Psoas muscle (tissue), 7 donors: ENCODE measurements at regions not wholly inside any gene's neighbourhood (a gene's known extent, or its start where the extent isn't known, plus 50 kb on each side); places are given as distances from the start of the nearest gene placed in this dataset.
"Not testable (repeated sequence)": the region's sequence is repeated elsewhere in the genome, so short reads cannot be mapped to it uniquely, and the experiment has no call there.

Experiments
- ATAC-seq, 4 donors: fragments of 200-7000 bp; cut with Tn5 transposase; one replicate each; pipeline ENCODE4 v1.9.1; 2020; ENCODE audit warnings: moderate library complexity in 3 of 4, mild to moderate bottlenecking in 2 of 4
- DNase-seq, 2 donors: peaks; one replicate each; pipeline ENCODE4 v3.0.0-alpha.2; 2020
- H3K27ac ChIP-seq: fragments of 200-600 bp; one replicate; pipeline ENCODE4 v1.8.0; 2022
- H3K27me3 ChIP-seq, 3 donors: fragments of 200-600 bp in 1 of 3; one replicate each; pipeline versions ENCODE4 v1.6.1 to v1.8.0; 2013 to 2022; ENCODE audit warnings: low read length in 2 of 3, mild to moderate bottlenecking in 2 of 3, moderate library complexity in 1 of 3; ENCODE audit not compliant: insufficient read depth in 3 of 3
- H3K36me3 ChIP-seq, 2 donors: fragments of 200-600 bp in 1 of 2; one replicate each; pipeline versions ENCODE4 v1.6.1 to v1.8.0; 2013 to 2022; ENCODE audit warnings: low read depth in 1 of 2, mild to moderate bottlenecking in 1 of 2, moderate library complexity in 1 of 2; ENCODE audit not compliant: insufficient read depth in 1 of 2
- H3K4me1 ChIP-seq: fragments of 200-600 bp; one replicate; pipeline ENCODE4 v1.8.0; 2022
- H3K4me3 ChIP-seq: fragments of 200-600 bp; one replicate; pipeline ENCODE4 v1.8.0; 2022; ENCODE audit warnings: mild to moderate bottlenecking
- H3K9me3 ChIP-seq: fragments of 200-600 bp; one replicate; pipeline ENCODE4 v1.8.0; 2022
- WGBS, 3 donors: extraction: QIAGEN DNeasy Blood & Tissue Kit; methylation state at CpG; one replicate each; pipeline versions ENCODE4 v1.1.6 to v1.1.7; 2013; 5-methylcytosine and 5-hydroxymethylcytosine counted together
- intact Hi-C, 2 donors: fragments of 100-400 bp; cut with DNase I; formaldehyde crosslinking; loops; one replicate each; pipeline versions ENCODE4 v1.11.0 to v1.14.2; 2022
- TF ChIP-seq, protein P1 (sequence below): fragments of 200-600 bp; IDR thresholded peaks from one replicate; pipeline ENCODE4 v1.8.0; 2022; ENCODE audit warnings: antibody characterized with exemption
- donor health status: healthy with polysubstance abuse.
- donor health status: DM: no; HTN: no; CAD: no; lungs with moderate emphysema.
- donor health status: Bipolar disorder and iron deficiency.
- donor health status: healthy.
- donor health status: DM: yes; HTN: yes; CAD: no.
- donor health status: DM: no; HTN: no; CAD: no.
- donor health status: DM: yes; HTN: yes; CAD: no.

DNA sequence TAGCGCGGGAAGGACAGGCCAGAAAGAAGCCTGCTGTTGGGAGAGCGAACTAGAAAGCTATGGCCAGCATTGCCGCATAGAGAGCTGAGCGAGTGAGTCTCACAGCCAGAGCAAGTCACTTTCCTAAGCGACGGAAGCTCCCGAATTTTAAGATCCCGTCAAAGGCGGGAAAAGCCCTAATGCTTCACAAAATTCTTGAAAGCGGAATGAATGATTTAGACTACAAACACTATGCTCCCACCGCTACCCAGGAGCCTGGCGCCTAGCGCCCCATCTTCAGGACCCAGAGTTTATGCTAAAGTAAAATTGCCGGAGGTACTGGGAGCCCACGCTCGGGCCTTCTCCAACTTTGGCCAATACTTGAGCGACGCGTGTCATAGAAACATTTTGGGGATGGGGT, 409.9 kb upstream of the ESRRG start:
- TF ChIP-seq, protein P1, sequence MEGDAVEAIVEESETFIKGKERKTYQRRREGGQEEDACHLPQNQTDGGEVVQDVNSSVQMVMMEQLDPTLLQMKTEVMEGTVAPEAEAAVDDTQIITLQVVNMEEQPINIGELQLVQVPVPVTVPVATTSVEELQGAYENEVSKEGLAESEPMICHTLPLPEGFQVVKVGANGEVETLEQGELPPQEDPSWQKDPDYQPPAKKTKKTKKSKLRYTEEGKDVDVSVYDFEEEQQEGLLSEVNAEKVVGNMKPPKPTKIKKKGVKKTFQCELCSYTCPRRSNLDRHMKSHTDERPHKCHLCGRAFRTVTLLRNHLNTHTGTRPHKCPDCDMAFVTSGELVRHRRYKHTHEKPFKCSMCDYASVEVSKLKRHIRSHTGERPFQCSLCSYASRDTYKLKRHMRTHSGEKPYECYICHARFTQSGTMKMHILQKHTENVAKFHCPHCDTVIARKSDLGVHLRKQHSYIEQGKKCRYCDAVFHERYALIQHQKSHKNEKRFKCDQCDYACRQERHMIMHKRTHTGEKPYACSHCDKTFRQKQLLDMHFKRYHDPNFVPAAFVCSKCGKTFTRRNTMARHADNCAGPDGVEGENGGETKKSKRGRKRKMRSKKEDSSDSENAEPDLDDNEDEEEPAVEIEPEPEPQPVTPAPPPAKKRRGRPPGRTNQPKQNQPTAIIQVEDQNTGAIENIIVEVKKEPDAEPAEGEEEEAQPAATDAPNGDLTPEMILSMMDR = no peak
- Histone ChIP-seq H3K4me3 (no peak overlapping the region), H3K27ac (no peak overlapping the region), H3K4me1 (no peaks in the 10 kb centered on the region), H3K27me3 (peaks cover 0 to 31% (median 6%) of the 10 kb centered on the region in 3 donors), H3K36me3 (no peaks in the 10 kb centered on the region), H3K9me3 (no peaks in the 10 kb centered on the region)
- no peak for DNase-seq
- WGBS, 3 donors = 80 to 91% (median 87%) methylated on average over 20 of the region's 20 CpGs
- ATAC-seq = no peak
- intact Hi-C loops = no loop called here

DNA sequence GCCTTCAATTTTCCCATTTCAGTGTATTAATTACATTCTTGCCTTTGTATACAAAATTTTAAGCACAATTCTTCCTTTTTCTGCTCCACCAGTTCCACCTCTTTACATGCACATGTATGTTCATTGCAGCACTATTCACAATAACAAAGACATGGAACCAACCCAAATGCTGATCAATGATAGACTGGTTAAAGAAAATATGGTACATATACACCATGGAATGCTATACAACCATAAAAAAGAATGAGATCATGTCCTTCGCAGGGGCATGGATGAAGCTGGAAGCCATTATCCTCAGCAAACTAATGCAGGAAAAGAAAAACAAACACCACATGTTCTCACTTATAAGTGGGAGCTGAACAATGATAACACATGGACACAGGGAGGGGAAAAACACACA, 400.1 kb upstream of the ESRRG start:
- DNase-seq, H3K27ac ChIP-seq, H3K4me1 ChIP-seq, H3K27me3 ChIP-seq, ATAC-seq, H3K4me3 ChIP-seq, H3K36me3 ChIP-seq, H3K9me3 ChIP-seq, intact Hi-C loops: not testable (repeated sequence)
- WGBS, 3 donors = 91 to 100% (median 93%) methylated on average over 1 of the region's 1 CpG

DNA sequence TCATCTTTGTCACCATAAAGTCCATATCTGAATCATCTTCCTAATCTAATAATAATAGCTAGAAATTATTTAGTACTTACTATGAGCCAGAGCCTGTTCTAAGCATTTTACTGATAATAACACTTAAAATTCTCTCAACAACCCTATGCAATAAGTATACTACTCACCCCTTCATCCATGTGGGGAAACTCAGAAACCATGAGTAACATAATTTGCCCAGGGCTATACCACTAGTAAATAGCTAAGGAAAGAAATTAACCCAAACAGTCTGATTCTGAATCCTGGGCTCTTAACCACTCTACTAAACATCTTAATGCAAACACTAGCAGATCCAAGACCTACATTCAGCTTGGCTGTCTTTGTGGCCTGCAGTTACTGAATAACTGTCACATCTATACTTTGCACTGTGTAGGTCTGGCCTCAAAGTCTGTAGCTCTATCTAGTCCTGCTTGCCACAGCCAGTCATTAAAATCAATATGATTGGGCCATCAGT, 394.8 kb upstream of the ESRRG start:
- no peak overlapping the region for H3K27ac ChIP-seq
- no peak for ATAC-seq
- TF ChIP-seq, protein P1 = no peak
- DNase-seq = no peak
- H3K27me3 ChIP-seq = no peaks in the 10 kb centered on the region
- H3K36me3 ChIP-seq = no peaks in the 10 kb centered on the region
- no peaks in the 10 kb centered on the region for H3K9me3 ChIP-seq
- H3K4me1 ChIP-seq = no peaks in the 10 kb centered on the region
- intact Hi-C loops = no loop called here
- no peak overlapping the region for H3K4me3 ChIP-seq

DNA sequence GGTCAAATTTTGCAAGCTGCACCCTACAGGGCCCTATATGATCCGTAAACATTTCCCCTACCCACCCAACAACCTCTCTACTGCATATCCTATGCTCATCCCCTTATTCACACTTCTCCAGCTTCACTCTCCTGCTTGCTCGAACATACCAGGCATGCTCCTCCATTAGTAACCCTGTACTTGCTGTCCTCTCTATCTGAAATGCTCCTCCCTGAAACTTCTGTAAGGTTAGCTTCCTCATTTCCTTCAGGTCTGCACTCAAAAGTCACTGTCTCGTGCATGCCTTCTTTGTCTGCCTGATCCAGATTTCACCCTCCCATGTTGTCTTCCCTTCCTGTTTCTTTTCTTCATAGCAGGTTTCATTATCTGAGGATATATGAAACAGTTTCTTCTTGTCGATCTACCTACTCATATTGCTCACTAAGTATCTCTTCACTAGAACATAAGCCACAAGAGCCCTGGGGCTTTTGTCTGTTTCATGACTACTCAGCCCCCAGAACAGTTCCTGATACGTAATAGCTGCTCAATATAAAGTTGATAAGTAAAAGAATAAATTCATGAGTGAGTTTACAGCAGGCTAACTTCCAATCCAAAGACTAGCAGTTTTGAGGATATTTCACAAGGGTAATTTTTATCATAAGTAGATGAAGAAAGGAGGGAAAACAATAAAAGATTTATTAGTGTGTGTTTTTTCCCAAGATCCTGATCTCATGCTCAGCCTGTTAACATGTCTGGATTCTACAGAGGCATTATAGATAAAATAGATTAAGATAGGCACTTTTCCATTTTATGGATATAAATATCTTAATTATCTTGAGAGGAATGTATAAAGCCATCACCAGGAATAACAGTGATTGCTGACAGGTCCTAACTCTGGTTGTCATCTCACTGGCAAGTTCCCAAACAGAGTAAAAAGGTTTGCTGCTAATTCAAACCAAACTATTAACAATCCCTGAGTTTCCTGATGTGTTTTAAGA, 392.5 kb upstream of the ESRRG start:
- Histone ChIP-seq H3K27me3 (no peaks in the 10 kb centered on the region), H3K4me1 (no peaks in the 10 kb centered on the region), H3K36me3 (no peaks in the 10 kb centered on the region), H3K9me3 (no peaks in the 10 kb centered on the region), H3K4me3 (no peak overlapping the region), H3K27ac (no peak overlapping the region)
- ATAC-seq (no peak), DNase-seq (no peak)
- TF ChIP-seq, protein P1 = no peak
- intact Hi-C loops = no loop called here
- WGBS, 3 donors = 75 to 81% (median 78%) methylated on average over 5 of the region's 5 CpGs

DNA sequence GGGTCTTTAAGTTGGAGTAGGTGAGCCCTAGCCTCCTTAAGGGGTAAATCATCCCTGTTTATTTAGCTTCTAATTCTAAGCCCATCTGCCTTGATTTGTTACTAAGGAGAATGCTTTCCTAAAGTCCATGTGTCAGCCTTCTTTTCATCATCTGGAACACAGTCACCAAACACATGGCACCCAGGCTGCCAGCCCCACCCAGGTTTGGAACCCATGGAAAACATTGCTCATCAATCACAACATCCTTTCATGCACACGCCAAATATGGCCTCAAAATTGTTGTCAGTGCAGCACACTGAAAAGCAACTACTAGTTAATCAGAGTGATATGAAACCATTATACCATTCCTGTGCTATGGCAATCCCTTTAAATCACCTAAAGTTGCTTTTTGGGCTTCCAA, 386.7 kb upstream of the ESRRG start:
- intact Hi-C loops = no loop called here
- H3K9me3 ChIP-seq = no peaks in the 10 kb centered on the region
- no peaks in the 10 kb centered on the region for H3K4me1 ChIP-seq
- DNase-seq = no peak
- no peak for ATAC-seq
- H3K4me3 ChIP-seq = no peak overlapping the region
- no peaks in the 10 kb centered on the region for H3K27me3 ChIP-seq
- TF ChIP-seq, protein P1 = no peak
- no peaks in the 10 kb centered on the region for H3K36me3 ChIP-seq
- 66 to 73% (median 70%) methylated on average over 1 of the region's 1 CpG for WGBS, 3 donors
- H3K27ac ChIP-seq = no peak overlapping the region
